Body of pancreas (tissue), 4 donors: ENCODE measurements at regions not wholly inside any gene's neighbourhood (a gene's known extent, or its start where the extent isn't known, plus 50 kb on each side); places are given as distances from the start of the nearest gene placed in this dataset.

Experiments
- ATAC-seq: fragments of 150-250 bp; one replicate; pipeline ENCODE4 v1.9.1; 2016
- DNase-seq, 4 donors: peaks; one replicate each; pipeline ENCODE4 v3.0.0-alpha.2; 2019
- H3K27ac ChIP-seq, 4 donors: fragments of 200-600 bp; sonication (generic); 1 replicate in 3 of 4; 2 replicates in 1 of 4; pipeline versions ENCODE4 v1.5.1 to v1.6.1; 2016 to 2019; ENCODE audit warnings: mild to moderate bottlenecking in 1 of 4, mixed read lengths in 1 of 4, moderate library complexity in 1 of 4
- H3K27me3 ChIP-seq, 2 donors: fragments of 200-600 bp; sonication (generic); one replicate each; pipeline ENCODE4 v1.6.0; 2016; ENCODE audit warnings: mild to moderate bottlenecking in 1 of 2
- H3K36me3 ChIP-seq, 2 donors: fragments of 200-600 bp; sonication (generic); replicated peaks in 1 of 2; 2 replicates each; pipeline ENCODE4 v1.5.1; 2016; ENCODE audit warnings: low read depth in 2 of 2; ENCODE audit not compliant: insufficient read depth in 1 of 2
- H3K4me1 ChIP-seq: fragments of 200-600 bp; sonication (generic); one replicate; pipeline ENCODE4 v1.6.0; 2016
- H3K4me3 ChIP-seq, 2 donors: fragments of 200-600 bp; sonication (generic); 1 replicate in 1 of 2; 2 replicates in 1 of 2; pipeline ENCODE4 v1.5.1; 2016 to 2019
- H3K9me3 ChIP-seq, 3 donors: fragments of 200-600 bp; sonication (generic); 1 replicate in 2 of 3; 2 replicates in 1 of 3; pipeline ENCODE4 v1.5.1; 2016
- POLR2A ChIP-seq, 3 donors: fragments of 450-650 bp; IDR thresholded peaks; one replicate each; pipeline ENCODE4 v1.6.1; 2016; ENCODE audit warnings: antibody characterized with exemption in 3 of 3, mild to moderate bottlenecking in 2 of 3
- WGBS, 2 donors: methylation state at CpG; one replicate each; pipeline ENCODE4 v1.1.5; 2017; 5-methylcytosine and 5-hydroxymethylcytosine counted together
- intact Hi-C: fragments of 100-400 bp; cut with DNase I; formaldehyde crosslinking; loops from one replicate; pipeline ENCODE4 v1.15.1; 2023
- TF ChIP-seq, protein P1 (sequence below), 7 experiments: fragments of 450-650 bp in 4 of 7; fragments of 200-600 bp in 3 of 7; sonication (generic) in 3 of 7; IDR thresholded peaks; one replicate each; pipeline ENCODE4 v1.5.1; 2016 to 2019; ENCODE audit warnings: antibody characterized with exemption in 7 of 7

DNA sequence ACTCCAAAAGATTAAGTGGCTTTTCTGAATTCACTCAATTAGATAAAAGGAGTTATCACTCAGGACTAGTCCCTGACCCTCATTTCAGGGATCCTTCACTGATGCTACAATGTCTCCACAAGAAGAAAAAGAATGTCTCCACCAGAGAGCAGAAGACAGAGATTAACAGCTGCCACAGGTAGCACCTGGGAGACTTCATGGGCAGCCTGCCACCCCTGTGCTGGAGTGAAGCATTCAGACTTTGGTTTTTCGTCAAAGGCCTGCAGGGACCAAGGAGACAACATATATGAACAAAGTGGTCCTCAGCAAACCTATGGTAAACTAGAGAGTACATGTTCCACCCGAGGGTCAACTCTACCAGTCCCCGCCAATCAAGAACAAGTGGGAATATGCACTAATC, 197.0 kb upstream of the ACVR2A start:
- Histone ChIP-seq H3K27ac (no peak overlapping the region), H3K9me3 (no peaks in the 10 kb centered on the region), H3K36me3 (no peaks in the 10 kb centered on the region), H3K4me3 (no peak overlapping the region), H3K4me1 (peaks cover 18% of the 10 kb centered on the region), H3K27me3 (no peaks in the 10 kb centered on the region)
- no peak for TF ChIP-seq POLR2A (IDR thresholded peaks at IDR 0.05)
- TF ChIP-seq, protein P1, sequence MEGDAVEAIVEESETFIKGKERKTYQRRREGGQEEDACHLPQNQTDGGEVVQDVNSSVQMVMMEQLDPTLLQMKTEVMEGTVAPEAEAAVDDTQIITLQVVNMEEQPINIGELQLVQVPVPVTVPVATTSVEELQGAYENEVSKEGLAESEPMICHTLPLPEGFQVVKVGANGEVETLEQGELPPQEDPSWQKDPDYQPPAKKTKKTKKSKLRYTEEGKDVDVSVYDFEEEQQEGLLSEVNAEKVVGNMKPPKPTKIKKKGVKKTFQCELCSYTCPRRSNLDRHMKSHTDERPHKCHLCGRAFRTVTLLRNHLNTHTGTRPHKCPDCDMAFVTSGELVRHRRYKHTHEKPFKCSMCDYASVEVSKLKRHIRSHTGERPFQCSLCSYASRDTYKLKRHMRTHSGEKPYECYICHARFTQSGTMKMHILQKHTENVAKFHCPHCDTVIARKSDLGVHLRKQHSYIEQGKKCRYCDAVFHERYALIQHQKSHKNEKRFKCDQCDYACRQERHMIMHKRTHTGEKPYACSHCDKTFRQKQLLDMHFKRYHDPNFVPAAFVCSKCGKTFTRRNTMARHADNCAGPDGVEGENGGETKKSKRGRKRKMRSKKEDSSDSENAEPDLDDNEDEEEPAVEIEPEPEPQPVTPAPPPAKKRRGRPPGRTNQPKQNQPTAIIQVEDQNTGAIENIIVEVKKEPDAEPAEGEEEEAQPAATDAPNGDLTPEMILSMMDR (IDR thresholded peaks at IDR 0.05) = no peak
- 84 to 86% methylated on average over 3 of the region's 3 CpGs for WGBS, 2 donors
- no peak for ATAC-seq
- intact Hi-C loops = no loop called here
- DNase-seq = peak in 2 of 4 donors; percentile 22 to 56

DNA sequence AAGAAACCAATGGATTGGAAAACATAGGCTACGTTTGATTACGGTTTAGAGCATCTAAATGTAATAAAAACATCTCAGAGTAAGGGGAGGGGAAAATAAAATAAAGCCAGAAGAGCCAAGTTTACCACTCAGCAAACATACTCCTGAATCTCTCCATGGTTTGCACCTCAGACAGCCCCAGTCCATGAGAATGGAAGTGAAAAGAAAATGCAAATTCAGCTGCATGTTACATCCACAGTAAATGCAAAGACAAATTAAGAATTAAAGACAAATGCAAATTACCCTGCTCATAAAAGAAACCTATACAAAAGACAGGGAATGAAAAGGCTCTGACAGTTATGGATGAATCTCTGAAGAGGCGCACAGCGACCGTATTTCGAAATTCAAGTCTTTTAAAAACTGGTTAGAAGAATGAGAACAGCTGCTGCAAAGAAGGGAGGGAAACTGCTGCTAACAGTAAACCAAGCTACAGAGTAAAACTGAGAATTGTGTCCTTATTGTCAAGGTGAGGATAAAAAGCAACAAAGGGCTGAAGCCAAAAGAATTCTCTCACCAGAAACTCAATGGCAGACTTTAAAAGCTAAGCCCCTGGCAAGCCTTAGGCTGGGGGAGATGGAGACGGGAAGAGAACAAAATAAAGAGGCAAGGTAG, 197.9 kb upstream of the ACVR2A start:
- Histone ChIP-seq H3K9me3 (no peaks in the 10 kb centered on the region), H3K36me3 (no peaks in the 10 kb centered on the region), H3K4me3 (no peak overlapping the region), H3K4me1 (peaks cover 18% of the 10 kb centered on the region), H3K27me3 (no peaks in the 10 kb centered on the region), H3K27ac (no peak overlapping the region)
- TF ChIP-seq POLR2A (IDR thresholded peaks at IDR 0.05) = no peak
- TF ChIP-seq, protein P1 (IDR thresholded peaks at IDR 0.05) = no peak
- no peak for ATAC-seq
- 83 to 89% methylated on average over 7 of the region's 7 CpGs for WGBS, 2 donors
- no peak for DNase-seq
- intact Hi-C loops = no loop called here

DNA sequence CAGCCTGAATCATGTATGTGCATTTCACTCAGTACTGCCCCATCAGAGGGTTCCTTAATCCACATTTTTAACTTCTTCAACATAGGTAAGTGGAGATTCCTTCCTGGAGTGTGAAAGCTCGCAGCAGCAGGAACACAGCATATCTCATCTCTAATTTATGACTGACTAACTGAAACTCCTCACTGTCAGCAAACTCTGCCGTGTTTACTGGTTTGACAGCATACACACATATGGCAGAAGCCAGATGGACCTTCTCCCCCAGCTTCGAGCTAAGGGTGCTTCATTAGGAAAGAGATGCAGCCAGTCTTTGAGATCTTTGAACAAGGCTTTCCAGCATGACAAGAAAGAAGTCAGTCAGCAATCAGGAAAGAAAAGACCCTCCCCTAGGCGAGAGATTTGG, 200.3 kb upstream of the ACVR2A start:
- no peak for ATAC-seq
- no peaks in the 10 kb centered on the region for H3K27me3 ChIP-seq
- no peaks in the 10 kb centered on the region for H3K9me3 ChIP-seq
- H3K4me3 ChIP-seq = no peak overlapping the region
- no peak for TF ChIP-seq POLR2A (IDR thresholded peaks at IDR 0.05)
- TF ChIP-seq, protein P1 (IDR thresholded peaks at IDR 0.05) = no peak
- no peaks in the 10 kb centered on the region for H3K36me3 ChIP-seq
- H3K27ac ChIP-seq = no peak overlapping the region
- peaks cover 18% of the 10 kb centered on the region for H3K4me1 ChIP-seq
- no peak for DNase-seq
- intact Hi-C loops = no loop called here
- WGBS, 2 donors = 76 to 79% methylated on average over 4 of the region's 4 CpGs

DNA sequence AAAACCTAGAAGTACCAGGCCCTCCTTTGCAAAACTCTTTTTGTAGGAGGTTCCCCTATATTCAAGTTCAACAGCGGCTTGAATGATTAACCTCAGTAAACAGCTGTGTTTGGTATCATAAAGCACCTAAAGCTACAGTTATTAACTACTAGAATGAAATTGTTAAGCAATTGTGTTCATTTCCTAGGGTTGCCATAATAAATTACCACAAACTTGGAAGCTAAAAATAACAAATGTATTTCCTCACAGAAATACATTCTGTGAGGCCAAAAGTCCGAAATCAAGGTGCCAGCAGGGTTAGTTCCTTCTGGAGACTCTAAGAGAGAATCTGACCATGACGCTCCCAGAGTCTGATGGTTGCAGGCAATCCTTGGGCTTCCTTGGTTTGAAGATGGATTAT, 202.1 kb upstream of the ACVR2A start:
- Histone ChIP-seq H3K27ac (no peak overlapping the region), H3K27me3 (no peaks in the 10 kb centered on the region), H3K9me3 (no peaks in the 10 kb centered on the region), H3K4me1 (peaks cover under 1% of the 10 kb centered on the region), H3K36me3 (no peaks in the 10 kb centered on the region), H3K4me3 (no peak overlapping the region)
- TF ChIP-seq POLR2A (IDR thresholded peaks at IDR 0.05) = no peak
- intact Hi-C loops = no loop called here
- WGBS, 2 donors = 83 to 95% methylated on average over 3 of the region's 3 CpGs
- no peak for DNase-seq
- no peak for ATAC-seq

DNA sequence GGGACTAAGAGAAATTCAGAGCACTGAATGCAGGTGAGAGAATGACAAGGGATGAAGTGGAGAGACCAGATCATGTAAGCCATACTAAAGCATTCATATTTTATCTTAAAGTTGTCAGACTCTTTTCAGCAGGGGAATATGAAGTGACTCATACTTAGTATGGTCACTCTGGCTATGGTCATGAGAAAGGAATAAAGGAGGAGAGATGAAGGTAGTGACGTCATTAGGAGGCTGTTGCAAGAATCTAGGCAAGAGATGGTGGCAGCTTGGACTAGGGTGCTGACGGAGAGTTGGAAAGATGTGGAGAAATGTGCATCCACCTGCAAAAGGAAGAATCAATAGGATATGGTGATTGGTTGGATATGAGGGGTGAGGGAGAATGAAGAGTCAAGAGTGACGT, 203.2 kb upstream of the ACVR2A start:
- Histone ChIP-seq H3K27me3 (no peaks in the 10 kb centered on the region), H3K27ac (no peak overlapping the region), H3K4me3 (no peak overlapping the region), H3K9me3 (no peaks in the 10 kb centered on the region), H3K36me3 (no peaks in the 10 kb centered on the region), H3K4me1 (no peaks in the 10 kb centered on the region)
- no peak for DNase-seq
- 76 to 85% methylated on average over 3 of the region's 3 CpGs for WGBS, 2 donors
- ATAC-seq = no peak
- intact Hi-C loops = no loop called here
- TF ChIP-seq, protein P1 (IDR thresholded peaks at IDR 0.05) = no peak
- no peak for TF ChIP-seq POLR2A (IDR thresholded peaks at IDR 0.05)
